K562 (cell line): ENCODE measurements at regions not wholly inside any gene's neighbourhood (a gene's known extent, or its start where the extent isn't known, plus 50 kb on each side); places are given as distances from the start of the nearest gene placed in this dataset.
A peak's percentile ranks its signal among the peaks of the same experiment; 100 is the strongest.

Source experiments
- ATAC-seq: fragments of 200-7000 bp; cut with Tn5 transposase; 3 replicates; pipeline ENCODE4 v1.9.1; 2020; ENCODE audit warnings: moderate library complexity
- BruUV-seq: library from RNA; stranded (reverse); fragments of 400-500 nt; replicated peaks from 2 replicates; lab custom pipeline; 2021; lab: Mats Ljungman, UMichigan
- CTCF ChIA-PET: fragments of 300-600 bp; formaldehyde crosslinking; extraction: SDS; loops from one replicate; lab custom pipeline; 2021; ENCODE audit warnings: low intra/inter-chr PET ratio; lab: Yijun Ruan, JAX
- POLR2A ChIA-PET: fragments of 300-600, 350-650 bp; sonication (Branson Sonifier 250); formaldehyde crosslinking; extraction: SDS; loops from one replicate; lab custom pipeline; 2021; ENCODE audit warnings: antibody characterized with exemption, inconsistent platforms; lab: Yijun Ruan, JAX
- DNase-seq, 4 experiments: peaks; one replicate each; pipeline versions ENCODE4 v3.0.0 to v3.0.0-alpha.2; 2011 to 2018; ENCODE audit warnings: low spot score in 3 of 4, mixed read lengths in 3 of 4; ENCODE audit errors: extremely low read depth in 1 of 4
- FAIRE-seq: peaks from 2 replicates; lab custom pipeline; 2011; peaks lifted over from hg19 to GRCh38; lab: Jason Lieb, UNC
- H2AFZ ChIP-seq: 2 replicates; pipeline ENCODE4 v1.6.0; 2011; ENCODE audit warnings: low read depth, low read length, control low read depth, inconsistent platforms
- H3K27ac ChIP-seq: fragments of 200-600 bp; 3 replicates; pipeline ENCODE4 v1.8.0; 2011; ENCODE audit warnings: low read depth, mild to moderate bottlenecking, control low read depth, inconsistent platforms, low read length, moderate library complexity, mixed read lengths; ENCODE audit errors: extremely low read depth
- H3K27me3 ChIP-seq, 2 experiments: fragments of 300-600 bp in 1 of 2; 2 replicates in 1 of 2; 3 replicates in 1 of 2; pipeline versions ENCODE4 v1.6.0 to v1.8.0; 2011; ENCODE audit warnings: inconsistent platforms in 2 of 2, low read length in 2 of 2, mild to moderate bottlenecking in 1 of 2, mixed read lengths in 1 of 2, moderate library complexity in 1 of 2; ENCODE audit not compliant: control insufficient read depth in 2 of 2, insufficient read depth in 2 of 2
- H3K36me3 ChIP-seq: fragments of 300-600 bp; 3 replicates; pipeline ENCODE4 v1.8.0; 2011; ENCODE audit warnings: mild to moderate bottlenecking, low read length, inconsistent platforms; ENCODE audit not compliant: control insufficient read depth, insufficient read depth
- H3K4me1 ChIP-seq, 2 experiments: fragments of 200-600 bp in 1 of 2; replicated peaks in 1 of 2; 2 replicates in 1 of 2; 3 replicates in 1 of 2; pipeline versions ENCODE4 v1.5.1 to v1.8.0; 2011; ENCODE audit warnings: inconsistent platforms in 2 of 2, low read length in 2 of 2, mild to moderate bottlenecking in 1 of 2, mixed read lengths in 1 of 2, moderate library complexity in 1 of 2; ENCODE audit not compliant: control insufficient read depth in 2 of 2, insufficient read depth in 2 of 2
- H3K4me2 ChIP-seq: 2 replicates; pipeline ENCODE4 v1.6.1; 2011; ENCODE audit warnings: low read length, control low read depth, inconsistent platforms, mixed read lengths; ENCODE audit not compliant: insufficient read depth
- H3K4me3 ChIP-seq: fragments of 200-600 bp; sonication (generic), shearing (Covaris generic); 2 replicates; pipeline ENCODE4 v1.5.1; 2016; ENCODE audit warnings: control low read depth, inconsistent platforms
- H3K79me2 ChIP-seq: fragments of 200-600 bp; 3 replicates; pipeline ENCODE4 v1.8.0; 2011; ENCODE audit warnings: low read length, inconsistent platforms; ENCODE audit not compliant: control insufficient read depth, insufficient read depth
- H3K9ac ChIP-seq, 2 experiments: 2 replicates each; pipeline versions ENCODE4 v1.6.0 to v1.6.1; 2011; ENCODE audit warnings: low read depth in 2 of 2, low read length in 2 of 2, control low read depth in 1 of 2, inconsistent platforms in 1 of 2, mild to moderate bottlenecking in 1 of 2, mixed read lengths in 1 of 2; ENCODE audit not compliant: insufficient read depth in 1 of 2
- H3K9me1 ChIP-seq: one replicate; pipeline ENCODE4 v1.6.0; 2011; ENCODE audit warnings: inconsistent platforms, mild to moderate bottlenecking, low read length, moderate library complexity; ENCODE audit not compliant: control insufficient read depth, insufficient read depth
- H3K9me3 ChIP-seq: replicated peaks from 2 replicates; pipeline ENCODE4 v1.5.1; 2011; ENCODE audit warnings: low read depth, low read length, inconsistent platforms; ENCODE audit not compliant: control insufficient read depth, insufficient read depth
- H4K20me1 ChIP-seq: replicated peaks from 2 replicates; pipeline ENCODE4 v1.6.1; 2011; ENCODE audit warnings: low read length, inconsistent platforms, mixed read lengths; ENCODE audit not compliant: control insufficient read depth, insufficient read depth
- HOXB6 ChIP-seq: fragments of 250-450 bp; sonication (Bioruptor Pico); IDR thresholded peaks from 2 replicates; pipeline ENCODE4 v1.5.1; 2022; ENCODE audit warnings: mild to moderate bottlenecking, borderline replicate concordance
- MTA1 ChIP-seq: fragments of 450-650 bp; IDR thresholded peaks from 2 replicates; pipeline ENCODE4 v1.6.1; 2017; ENCODE audit warnings: borderline replicate concordance
- NFE2L1 ChIP-seq: fragments of 450-650 bp; IDR thresholded peaks from 2 replicates; pipeline ENCODE4 v1.6.1; 2016; ENCODE audit warnings: missing genetic modification characterization, low read depth, mild to moderate bottlenecking, missing compliant biosample characterization, moderate library complexity, borderline replicate concordance
- RFX7 ChIP-seq: fragments of 250-450 bp; sonication (Bioruptor Pico); IDR thresholded peaks from 2 replicates; pipeline ENCODE4 v1.5.1; 2021; ENCODE audit warnings: mild to moderate bottlenecking
- SAFB2 ChIP-seq: fragments of 200-400 bp; formaldehyde crosslinking; IDR thresholded peaks from 2 replicates; pipeline ENCODE4 v1.6.1; 2018; ENCODE audit warnings: borderline replicate concordance, low read length, low read depth, moderate library complexity; ENCODE audit not compliant: severe bottlenecking
- UBTF ChIP-seq, 2 experiments: IDR thresholded peaks; 2 replicates each; pipeline ENCODE4 v1.6.1; 2012; ENCODE audit warnings: improper control_type of control experiment in 2 of 2, low read depth in 2 of 2, low read length in 2 of 2, borderline replicate concordance in 1 of 2
- WGBS: fragments of 100-300 bp; shearing (Covaris generic); methylation state at CpG from one replicate; pipeline ENCODE4 v1.1.6; 2016; ENCODE audit warnings: low coverage, mixed read lengths; ENCODE audit not compliant: insufficient coverage; ENCODE audit errors: missing lambda C conversion rate; 5-methylcytosine and 5-hydroxymethylcytosine counted together
- in situ Hi-C: fragments of 300-500 bp; cut with MboI; formaldehyde crosslinking; loops from 4 replicates; pipeline ENCODE4 v1.15.0; 2018; ENCODE audit warnings: inconsistent platforms, mixed read lengths
- intact Hi-C: fragments of 100-400 bp; cut with micrococcal nuclease; formaldehyde crosslinking; loops from 2 replicates; pipeline ENCODE4 v1.14.2; 2022

DNA sequence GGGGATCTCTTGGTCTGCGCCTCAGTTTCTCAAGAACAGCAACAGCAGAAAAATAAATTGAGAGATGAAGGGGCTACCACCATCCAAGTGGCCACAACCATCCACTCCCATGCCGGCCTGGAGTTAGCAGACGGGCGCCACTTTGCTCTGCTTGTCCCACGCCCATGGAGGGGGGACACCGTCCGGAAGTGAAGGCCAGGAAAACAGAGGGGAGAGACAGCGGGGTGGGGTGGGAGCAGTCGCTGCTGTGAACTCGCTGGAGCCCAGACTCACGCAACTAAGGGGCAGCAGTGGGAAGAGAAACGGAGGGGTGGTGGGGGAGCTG, 135.4 kb downstream of the KIF20B start:
- intact Hi-C loops, result no loop called here

More for the DNA sequence above, 135.4 kb downstream of the KIF20B start:
- ATAC-seq (no peak; the same call in 1 of the 3 replicates), DNase-seq (no peak), FAIRE-seq (no peak)
- BruUV-seq, result no TSS peak
- peak overlapping the region in 1 of 2 experiments; percentile 64; a peak in 1 of 4 replicates for H3K9ac ChIP-seq
- no peaks in the 10 kb centered on the region for H4K20me1 ChIP-seq
- no peak for TF ChIP-seq NFE2L1 (tag)
- TF ChIP-seq RFX7, result no peak
- TF ChIP-seq MTA1, result no peak
- TF ChIP-seq HOXB6 (CRISPR knock-in tag), result no peak
- no peak for TF ChIP-seq UBTF (IDR thresholded peaks at IDR 0.05; ENCODE audit: borderline replicate concordance in 1 of 2, low read depth in 2 of 2, low read length in 2 of 2)
- TF ChIP-seq SAFB2, result no peak
- H3K79me2 ChIP-seq, result no peaks in the 10 kb centered on the region
- POLR2A ChIA-PET, result no interaction called here
- H3K27me3 ChIP-seq, result peaks cover 0 to 17% of the 10 kb centered on the region in 2 experiments; a peak in 2 of 5 replicates
- H3K4me2 ChIP-seq, result peak overlapping the region; percentile 43; the same call in 1 of the 2 replicates
- in situ Hi-C loops, result no loop called here
- CTCF ChIA-PET, result no interaction called here
- no peaks in the 10 kb centered on the region for H3K9me1 ChIP-seq
- H3K4me1 ChIP-seq, result peaks cover 0 to 13% of the 10 kb centered on the region in 2 experiments; a peak in 2 of 5 replicates
- no peaks in the 10 kb centered on the region for H3K36me3 ChIP-seq
- H3K4me3 ChIP-seq, result no peak overlapping the region
- peak overlapping the region; percentile 63; the same call in 1 of the 2 replicates for H2AFZ ChIP-seq
- no peaks in the 10 kb centered on the region for H3K9me3 ChIP-seq
- 13% methylated on average over 7 of the region's 12 CpGs for WGBS
- no peak overlapping the region for H3K27ac ChIP-seq
